ENCODE measurements at regions not wholly inside any gene's neighbourhood (a gene's known extent, or its start where the extent isn't known, plus 50 kb on each side); places are given as distances from the start of the nearest gene placed in this dataset.
A peak's percentile ranks its signal among the peaks of the same experiment; 100 is the strongest.

- H3K4me3 ChIP-seq = no peak overlapping the region
- intact Hi-C loops (cut with DNase I) = no loop called here
- H3K27me3 ChIP-seq = peaks cover 0 to 51% (median 34%) of the 10 kb centered on the region in 7 donors
- no peak for TF ChIP-seq CTCF (IDR thresholded peaks at IDR 0.05)
- 80% methylated on average over 6 of the region's 6 CpGs for WGBS, 2 donors
- no peaks in the 10 kb centered on the region for H3K4me1 ChIP-seq
- H3K36me3 ChIP-seq = no peaks in the 10 kb centered on the region
- ATAC-seq = no peak
- H3K9me3 ChIP-seq = peaks cover 0 to 11% (median 0%) of the 10 kb centered on the region in 11 donors
- peak overlapping the region in 1 of 10 donors; percentile 22 for H3K27ac ChIP-seq
- DNase-seq = no peak
Observed at GRCh38 chr20:58145506-58146080, 82.9 kb downstream of the ANKRD60 start.

DNA sequence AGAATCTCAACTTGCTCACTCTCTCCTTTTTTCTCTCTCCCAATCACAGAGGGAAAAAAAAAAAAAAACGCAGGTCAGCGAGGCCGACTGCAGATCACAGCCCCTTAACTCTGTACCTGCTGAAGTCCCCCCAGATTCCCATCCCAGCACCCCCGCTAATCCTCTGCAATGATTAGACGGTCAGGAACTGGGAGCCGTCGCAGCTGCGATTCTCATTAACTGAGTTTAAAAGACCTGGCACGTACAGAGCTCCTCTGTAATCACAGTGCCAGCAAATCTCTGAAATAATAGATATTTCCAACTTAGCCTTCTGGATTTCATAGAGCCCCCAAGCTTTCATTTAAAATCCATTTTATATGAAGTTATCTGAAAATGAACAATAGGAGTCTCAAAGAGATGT lies 84.4 kb downstream of the ANKRD60 start:
- H3K36me3 ChIP-seq = no peaks in the 10 kb centered on the region
- H3K9me3 ChIP-seq = peaks cover 0 to 11% (median 0%) of the 10 kb centered on the region in 11 donors
- intact Hi-C loops (cut with DNase I) = no loop called here
- TF ChIP-seq CTCF (IDR thresholded peaks at IDR 0.05) = no peak
- WGBS, 2 donors = 65 to 69% methylated on average over 9 of the region's 9 CpGs
- no peaks in the 10 kb centered on the region for H3K4me1 ChIP-seq
- ATAC-seq (no peak), DNase-seq (no peak)
- H3K27me3 ChIP-seq = peaks cover 0 to 50% (median 35%) of the 10 kb centered on the region in 7 donors
- no peak overlapping the region for H3K27ac ChIP-seq
- H3K4me3 ChIP-seq = no peak overlapping the region

DNA sequence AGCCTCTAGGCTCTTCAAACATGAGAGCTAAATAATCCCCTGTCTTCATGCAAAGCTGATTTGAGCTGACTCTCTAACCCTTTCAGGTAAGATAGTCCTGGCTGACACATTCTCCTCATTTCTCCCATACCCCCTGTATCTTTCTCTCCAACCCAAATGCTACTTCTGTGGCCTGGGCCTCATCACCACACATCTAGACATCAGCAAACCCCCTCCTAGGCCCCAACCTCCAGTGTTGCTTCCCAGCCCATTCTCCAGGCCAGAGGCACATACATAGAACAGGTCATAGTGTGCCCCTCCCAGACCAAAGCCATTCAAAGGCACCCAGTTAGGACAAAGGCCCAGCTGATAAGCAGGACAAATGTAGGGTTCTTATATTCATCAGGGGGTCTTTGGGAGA lies 84.9 kb downstream of the ANKRD60 start:
- Histone ChIP-seq H3K27ac (no peak overlapping the region), H3K4me3 (no peak overlapping the region), H3K36me3 (no peaks in the 10 kb centered on the region), H3K4me1 (no peaks in the 10 kb centered on the region), H3K9me3 (peaks cover 0 to 11% (median 0%) of the 10 kb centered on the region in 11 donors), H3K27me3 (peaks cover 0 to 45% (median 33%) of the 10 kb centered on the region in 7 donors)
- no peak for DNase-seq
- intact Hi-C loops (cut with DNase I) = no loop called here
- no peak for ATAC-seq
- TF ChIP-seq CTCF (IDR thresholded peaks at IDR 0.05) = no peak

GRCh38 chr20:58142843-58143185 lies 85.6 kb downstream of the ANKRD60 start:
- no peak for TF ChIP-seq CTCF (IDR thresholded peaks at IDR 0.05)
- Histone ChIP-seq H3K36me3 (no peaks in the 10 kb centered on the region), H3K27ac (no peak overlapping the region), H3K4me3 (no peak overlapping the region), H3K4me1 (no peaks in the 10 kb centered on the region), H3K27me3 (peaks cover 0 to 47% (median 31%) of the 10 kb centered on the region in 7 donors), H3K9me3 (peaks cover 0 to 10% (median 0%) of the 10 kb centered on the region in 11 donors)
- no peak for DNase-seq
- no peak for ATAC-seq
- intact Hi-C loops (cut with DNase I) = no loop called here
- WGBS, 2 donors = 95 to 98% methylated on average over 10 of the region's 10 CpGs

Measured in heart right ventricle (tissue), 16 donors.